ENCODE measurements at regions not wholly inside any gene's neighbourhood (a gene's known extent, or its start where the extent isn't known, plus 50 kb on each side); places are given as distances from the start of the nearest gene placed in this dataset.
"Not testable (repeated sequence)": the region's sequence is repeated elsewhere in the genome, so short reads cannot be mapped to it uniquely, and the experiment has no call there.

GRCh38 chr1:117760485-117760884, 154.6 kb downstream of the TENT5C start:
- Histone ChIP-seq H3K4me3 (ENCODE audit: low read length in 3 of 3) (no peak overlapping the region), H3K27me3 (ENCODE audit: control insufficient read depth in 3 of 3, insufficient read depth in 3 of 3, low read length in 3 of 3) (no peaks in the 10 kb centered on the region), H3K4me1 (ENCODE audit: control insufficient read depth in 3 of 3, insufficient read depth in 3 of 3, low read length in 3 of 3) (peaks cover 7 to 10% (median 8%) of the 10 kb centered on the region in 3 donors), H3K9me3 (ENCODE audit: control insufficient read depth in 3 of 3, low read length in 3 of 3) (no peaks in the 10 kb centered on the region), H3K27ac (ENCODE audit: low read depth, low read length) (no peak overlapping the region), H3K36me3 (ENCODE audit: control insufficient read depth in 3 of 3, insufficient read depth in 3 of 3, low read length in 3 of 3) (no peaks in the 10 kb centered on the region), H3K9ac (ENCODE audit: low read depth in 1 of 3, low read length in 3 of 3) (no peak overlapping the region)

GRCh38 chr1:117767756-117768155, 161.7 kb downstream of the GDAP2 start:
- not testable (repeated sequence) for H3K4me3 ChIP-seq (ENCODE audit: low read length in 3 of 3); H3K27ac ChIP-seq (ENCODE audit: low read depth, low read length); H3K27me3 ChIP-seq (ENCODE audit: control insufficient read depth in 3 of 3, insufficient read depth in 3 of 3, low read length in 3 of 3); H3K9me3 ChIP-seq (ENCODE audit: control insufficient read depth in 3 of 3, low read length in 3 of 3); H3K9ac ChIP-seq (ENCODE audit: low read depth in 1 of 3, low read length in 3 of 3); H3K4me1 ChIP-seq (ENCODE audit: control insufficient read depth in 3 of 3, insufficient read depth in 3 of 3, low read length in 3 of 3); H3K36me3 ChIP-seq (ENCODE audit: control insufficient read depth in 3 of 3, insufficient read depth in 3 of 3, low read length in 3 of 3)

- H3K9me3 ChIP-seq (ENCODE audit: control insufficient read depth in 3 of 3, low read length in 3 of 3): peaks cover 0 to 6% (median 0%) of the 10 kb centered on the region in 3 donors
- no peaks in the 10 kb centered on the region for H3K27me3 ChIP-seq (ENCODE audit: control insufficient read depth in 3 of 3, insufficient read depth in 3 of 3, low read length in 3 of 3)
- H3K36me3 ChIP-seq (ENCODE audit: control insufficient read depth in 3 of 3, insufficient read depth in 3 of 3, low read length in 3 of 3): no peaks in the 10 kb centered on the region
- no peak overlapping the region for H3K27ac ChIP-seq (ENCODE audit: low read depth, low read length)
- H3K9ac ChIP-seq (ENCODE audit: low read depth in 1 of 3, low read length in 3 of 3): no peak overlapping the region
- H3K4me3 ChIP-seq (ENCODE audit: low read length in 3 of 3): no peak overlapping the region
- H3K4me1 ChIP-seq (ENCODE audit: control insufficient read depth in 3 of 3, insufficient read depth in 3 of 3, low read length in 3 of 3): no peaks in the 10 kb centered on the region
Observed at GRCh38 chr1:117770981-117771531, 158.4 kb downstream of the GDAP2 start.

- H3K27me3 ChIP-seq (ENCODE audit: control insufficient read depth in 3 of 3, insufficient read depth in 3 of 3, low read length in 3 of 3): no peaks in the 10 kb centered on the region
- no peak overlapping the region for H3K4me3 ChIP-seq (ENCODE audit: low read length in 3 of 3)
- no peak overlapping the region for H3K27ac ChIP-seq (ENCODE audit: low read depth, low read length)
- no peaks in the 10 kb centered on the region for H3K36me3 ChIP-seq (ENCODE audit: control insufficient read depth in 3 of 3, insufficient read depth in 3 of 3, low read length in 3 of 3)
- H3K9me3 ChIP-seq (ENCODE audit: control insufficient read depth in 3 of 3, low read length in 3 of 3): no peaks in the 10 kb centered on the region
- no peak overlapping the region for H3K9ac ChIP-seq (ENCODE audit: low read depth in 1 of 3, low read length in 3 of 3)
- peaks cover 7 to 12% (median 9%) of the 10 kb centered on the region in 3 donors for H3K4me1 ChIP-seq (ENCODE audit: control insufficient read depth in 3 of 3, insufficient read depth in 3 of 3, low read length in 3 of 3)
Observed at GRCh38 chr1:117779364-117779763, 150.1 kb downstream of the GDAP2 start.

- peaks cover 7 to 12% (median 9%) of the 10 kb centered on the region in 3 donors for H3K4me1 ChIP-seq (ENCODE audit: control insufficient read depth in 3 of 3, insufficient read depth in 3 of 3, low read length in 3 of 3)
- H3K9ac ChIP-seq (ENCODE audit: low read depth in 1 of 3, low read length in 3 of 3): no peak overlapping the region
- no peaks in the 10 kb centered on the region for H3K36me3 ChIP-seq (ENCODE audit: control insufficient read depth in 3 of 3, insufficient read depth in 3 of 3, low read length in 3 of 3)
- H3K27ac ChIP-seq (ENCODE audit: low read depth, low read length): peak overlapping the region; percentile 48
- no peaks in the 10 kb centered on the region for H3K9me3 ChIP-seq (ENCODE audit: control insufficient read depth in 3 of 3, low read length in 3 of 3)
- peak overlapping the region in 2 of 3 donors; percentile 4 to 40 for H3K4me3 ChIP-seq (ENCODE audit: low read length in 3 of 3)
- H3K27me3 ChIP-seq (ENCODE audit: control insufficient read depth in 3 of 3, insufficient read depth in 3 of 3, low read length in 3 of 3): no peaks in the 10 kb centered on the region
Observed at GRCh38 chr1:117780687-117781475, 148.5 kb downstream of the GDAP2 start.

- H3K27ac ChIP-seq (ENCODE audit: low read depth, low read length): no peak overlapping the region
Observed at GRCh38 chr1:117782056-117782455, 147.4 kb downstream of the GDAP2 start.

GRCh38 chr1:117783606-117784396, 145.6 kb downstream of the GDAP2 start:
- Histone ChIP-seq H3K27ac (ENCODE audit: low read depth, low read length) (no peak overlapping the region), H3K9ac (ENCODE audit: low read depth in 1 of 3, low read length in 3 of 3) (no peak overlapping the region), H3K9me3 (ENCODE audit: control insufficient read depth in 3 of 3, low read length in 3 of 3) (no peaks in the 10 kb centered on the region), H3K36me3 (ENCODE audit: control insufficient read depth in 3 of 3, insufficient read depth in 3 of 3, low read length in 3 of 3) (no peaks in the 10 kb centered on the region), H3K27me3 (ENCODE audit: control insufficient read depth in 3 of 3, insufficient read depth in 3 of 3, low read length in 3 of 3) (no peaks in the 10 kb centered on the region), H3K4me3 (ENCODE audit: low read length in 3 of 3) (no peak overlapping the region), H3K4me1 (ENCODE audit: control insufficient read depth in 3 of 3, insufficient read depth in 3 of 3, low read length in 3 of 3) (peaks cover 7 to 12% (median 9%) of the 10 kb centered on the region in 3 donors)

More at GRCh38 chr1:117782056-117782455, 147.4 kb downstream of the GDAP2 start:
- Histone ChIP-seq H3K4me3 (ENCODE audit: low read length in 3 of 3) (no peak overlapping the region), H3K27me3 (ENCODE audit: control insufficient read depth in 3 of 3, insufficient read depth in 3 of 3, low read length in 3 of 3) (no peaks in the 10 kb centered on the region), H3K9me3 (ENCODE audit: control insufficient read depth in 3 of 3, low read length in 3 of 3) (no peaks in the 10 kb centered on the region), H3K4me1 (ENCODE audit: control insufficient read depth in 3 of 3, insufficient read depth in 3 of 3, low read length in 3 of 3) (peaks cover 7 to 12% (median 9%) of the 10 kb centered on the region in 3 donors), H3K9ac (ENCODE audit: low read depth in 1 of 3, low read length in 3 of 3) (no peak overlapping the region), H3K36me3 (ENCODE audit: control insufficient read depth in 3 of 3, insufficient read depth in 3 of 3, low read length in 3 of 3) (no peaks in the 10 kb centered on the region)

GRCh38 chr1:117788014-117788413, 141.4 kb downstream of the GDAP2 start:
- Histone ChIP-seq H3K27ac (ENCODE audit: low read depth, low read length) (no peak overlapping the region), H3K9ac (ENCODE audit: low read depth in 1 of 3, low read length in 3 of 3) (no peak overlapping the region), H3K9me3 (ENCODE audit: control insufficient read depth in 3 of 3, low read length in 3 of 3) (no peaks in the 10 kb centered on the region), H3K4me3 (ENCODE audit: low read length in 3 of 3) (no peak overlapping the region), H3K4me1 (ENCODE audit: control insufficient read depth in 3 of 3, insufficient read depth in 3 of 3, low read length in 3 of 3) (no peaks in the 10 kb centered on the region), H3K27me3 (ENCODE audit: control insufficient read depth in 3 of 3, insufficient read depth in 3 of 3, low read length in 3 of 3) (no peaks in the 10 kb centered on the region), H3K36me3 (ENCODE audit: control insufficient read depth in 3 of 3, insufficient read depth in 3 of 3, low read length in 3 of 3) (no peaks in the 10 kb centered on the region)

- no peaks in the 10 kb centered on the region for H3K36me3 ChIP-seq (ENCODE audit: control insufficient read depth in 3 of 3, insufficient read depth in 3 of 3, low read length in 3 of 3)
- H3K27me3 ChIP-seq (ENCODE audit: control insufficient read depth in 3 of 3, insufficient read depth in 3 of 3, low read length in 3 of 3): no peaks in the 10 kb centered on the region
- no peaks in the 10 kb centered on the region for H3K9me3 ChIP-seq (ENCODE audit: control insufficient read depth in 3 of 3, low read length in 3 of 3)
- peaks cover 18 to 29% (median 19%) of the 10 kb centered on the region in 3 donors for H3K4me1 ChIP-seq (ENCODE audit: control insufficient read depth in 3 of 3, insufficient read depth in 3 of 3, low read length in 3 of 3)
- no peak overlapping the region for H3K4me3 ChIP-seq (ENCODE audit: low read length in 3 of 3)
- H3K27ac ChIP-seq (ENCODE audit: low read depth, low read length): peak overlapping the region; percentile 49
- no peak overlapping the region for H3K9ac ChIP-seq (ENCODE audit: low read depth in 1 of 3, low read length in 3 of 3)
Observed at GRCh38 chr1:117793413-117793812, 136.0 kb downstream of the GDAP2 start.

- Histone ChIP-seq H3K36me3 (ENCODE audit: control insufficient read depth in 3 of 3, insufficient read depth in 3 of 3, low read length in 3 of 3) (no peaks in the 10 kb centered on the region), H3K27ac (ENCODE audit: low read depth, low read length) (peak overlapping the region; percentile 49), H3K4me1 (ENCODE audit: control insufficient read depth in 3 of 3, insufficient read depth in 3 of 3, low read length in 3 of 3) (peaks cover 18 to 29% (median 19%) of the 10 kb centered on the region in 3 donors), H3K4me3 (ENCODE audit: low read length in 3 of 3) (peak overlapping the region in 1 of 3 donors; percentile 5), H3K9me3 (ENCODE audit: control insufficient read depth in 3 of 3, low read length in 3 of 3) (no peaks in the 10 kb centered on the region), H3K9ac (ENCODE audit: low read depth in 1 of 3, low read length in 3 of 3) (peak overlapping the region in 1 of 3 donors; percentile 7), H3K27me3 (ENCODE audit: control insufficient read depth in 3 of 3, insufficient read depth in 3 of 3, low read length in 3 of 3) (no peaks in the 10 kb centered on the region)
Observed at GRCh38 chr1:117794073-117794472, 135.3 kb downstream of the GDAP2 start.
